KMS-11 (cell line): ENCODE measurements at regions not wholly inside any gene's neighbourhood (a gene's known extent, or its start where the extent isn't known, plus 50 kb on each side); places are given as distances from the start of the nearest gene placed in this dataset.

Experiments used
- H2AFZ ChIP-seq: fragments of 200-600 bp; sonication (generic); 2 replicates; pipeline ENCODE4 v1.6.1; 2016; ENCODE audit warnings: antibody characterized with exemption, mixed run types, low read depth
- H3K27ac ChIP-seq: fragments of 200-600 bp; sonication (generic); 2 replicates; pipeline ENCODE4 v1.6.1; 2016; ENCODE audit warnings: mild to moderate bottlenecking, mixed run types
- H3K27me3 ChIP-seq: fragments of 200-600 bp; sonication (generic); 2 replicates; pipeline ENCODE4 v1.6.1; 2017; ENCODE audit warnings: mild to moderate bottlenecking, low read depth, mixed run types, moderate library complexity; ENCODE audit not compliant: insufficient read depth
- H3K36me3 ChIP-seq: fragments of 200-600 bp; sonication (generic); 2 replicates; pipeline ENCODE4 v1.6.1; 2017; ENCODE audit warnings: mild to moderate bottlenecking, mixed run types; ENCODE audit not compliant: insufficient read depth
- H3K4me1 ChIP-seq: fragments of 200-600 bp; sonication (generic); 2 replicates; pipeline ENCODE4 v1.6.1; 2016; ENCODE audit warnings: mild to moderate bottlenecking, low read depth, mixed run types; ENCODE audit not compliant: poor library complexity, severe bottlenecking
- H3K4me2 ChIP-seq: fragments of 200-600 bp; sonication (generic); 2 replicates; pipeline ENCODE4 v1.7.0; 2016; ENCODE audit warnings: mild to moderate bottlenecking, mixed run types
- H3K4me3 ChIP-seq: fragments of 200-600 bp; sonication (generic); IDR thresholded peaks from 2 replicates; pipeline ENCODE4 v1.6.1; 2017; ENCODE audit warnings: low read depth, low read length, mixed read lengths; ENCODE audit not compliant: insufficient read depth
- H3K79me2 ChIP-seq: fragments of 200-600 bp; sonication (generic); 2 replicates; pipeline ENCODE4 v1.6.1; 2016; ENCODE audit warnings: low read depth, mixed run types; ENCODE audit not compliant: insufficient read depth
- H3K9ac ChIP-seq: fragments of 200-600 bp; sonication (generic); 2 replicates; pipeline ENCODE4 v1.6.1; 2016; ENCODE audit warnings: mild to moderate bottlenecking, mixed run types
- H4K20me1 ChIP-seq: fragments of 200-600 bp; sonication (generic); 2 replicates; pipeline ENCODE4 v1.6.1; 2016; ENCODE audit warnings: mild to moderate bottlenecking, mixed run types; ENCODE audit not compliant: insufficient read depth
- TF ChIP-seq, protein P1 (sequence below): fragments of 200-600 bp; sonication (generic); conservative IDR thresholded peaks from 2 replicates; pipeline ENCODE4 v1.6.1; 2017; ENCODE audit warnings: low read depth, mild to moderate bottlenecking, antibody characterized with exemption, low read length, moderate library complexity, mixed read lengths

GRCh38 chr5:107285772-107286171, 385.0 kb downstream of the EFNA5 start:
- Histone ChIP-seq H3K4me3 (no peak overlapping the region), H3K27ac (no peak overlapping the region), H2AFZ (no peak overlapping the region; the same call in 1 of the 2 replicates), H3K9ac (no peak overlapping the region), H3K27me3 (no peaks in the 10 kb centered on the region), H3K4me2 (no peak overlapping the region), H4K20me1 (no peaks in the 10 kb centered on the region), H3K4me1 (peaks cover 14% of the 10 kb centered on the region), H3K36me3 (no peaks in the 10 kb centered on the region), H3K79me2 (no peaks in the 10 kb centered on the region)
- TF ChIP-seq, protein P1, sequence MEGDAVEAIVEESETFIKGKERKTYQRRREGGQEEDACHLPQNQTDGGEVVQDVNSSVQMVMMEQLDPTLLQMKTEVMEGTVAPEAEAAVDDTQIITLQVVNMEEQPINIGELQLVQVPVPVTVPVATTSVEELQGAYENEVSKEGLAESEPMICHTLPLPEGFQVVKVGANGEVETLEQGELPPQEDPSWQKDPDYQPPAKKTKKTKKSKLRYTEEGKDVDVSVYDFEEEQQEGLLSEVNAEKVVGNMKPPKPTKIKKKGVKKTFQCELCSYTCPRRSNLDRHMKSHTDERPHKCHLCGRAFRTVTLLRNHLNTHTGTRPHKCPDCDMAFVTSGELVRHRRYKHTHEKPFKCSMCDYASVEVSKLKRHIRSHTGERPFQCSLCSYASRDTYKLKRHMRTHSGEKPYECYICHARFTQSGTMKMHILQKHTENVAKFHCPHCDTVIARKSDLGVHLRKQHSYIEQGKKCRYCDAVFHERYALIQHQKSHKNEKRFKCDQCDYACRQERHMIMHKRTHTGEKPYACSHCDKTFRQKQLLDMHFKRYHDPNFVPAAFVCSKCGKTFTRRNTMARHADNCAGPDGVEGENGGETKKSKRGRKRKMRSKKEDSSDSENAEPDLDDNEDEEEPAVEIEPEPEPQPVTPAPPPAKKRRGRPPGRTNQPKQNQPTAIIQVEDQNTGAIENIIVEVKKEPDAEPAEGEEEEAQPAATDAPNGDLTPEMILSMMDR: no peak

GRCh38 chr5:107284822-107285525, 385.8 kb downstream of the EFNA5 start:
- no peaks in the 10 kb centered on the region for H3K27me3 ChIP-seq

DNA sequence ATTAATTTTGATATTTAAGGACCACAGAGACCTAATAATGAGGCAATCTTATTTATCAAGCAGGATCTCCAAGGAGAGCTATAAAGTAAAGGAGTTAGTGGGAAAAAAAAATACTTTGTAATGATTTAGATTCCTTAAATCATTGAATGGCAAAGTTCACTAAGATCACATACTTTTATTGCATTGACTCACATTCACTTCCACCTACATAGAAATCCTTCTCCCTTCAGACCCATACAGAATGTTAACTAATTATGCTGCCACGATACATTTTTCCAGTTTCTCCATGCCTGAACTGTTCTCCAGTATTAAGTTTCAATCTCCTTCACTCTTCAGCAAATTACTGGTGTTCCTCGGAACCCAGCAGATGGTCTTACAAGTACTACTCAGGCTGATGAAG, 388.7 kb downstream of the EFNA5 start:
- no peak overlapping the region for H3K9ac ChIP-seq
- H3K79me2 ChIP-seq: no peaks in the 10 kb centered on the region
- peaks cover 14% of the 10 kb centered on the region for H3K4me1 ChIP-seq
- no peak overlapping the region for H2AFZ ChIP-seq
- H3K27me3 ChIP-seq: no peaks in the 10 kb centered on the region
- H3K4me3 ChIP-seq: no peak overlapping the region
- no peak overlapping the region for H3K4me2 ChIP-seq
- TF ChIP-seq, protein P1: no peak
- H4K20me1 ChIP-seq: no peaks in the 10 kb centered on the region
- no peaks in the 10 kb centered on the region for H3K36me3 ChIP-seq
- no peak overlapping the region for H3K27ac ChIP-seq

More at GRCh38 chr5:107284822-107285525, 385.8 kb downstream of the EFNA5 start:
- TF ChIP-seq, protein P1: no peak
- Histone ChIP-seq H3K4me3 (no peak overlapping the region), H3K27ac (no peak overlapping the region), H3K79me2 (no peaks in the 10 kb centered on the region), H4K20me1 (no peaks in the 10 kb centered on the region), H3K4me2 (no peak overlapping the region), H2AFZ (no peak overlapping the region), H3K36me3 (no peaks in the 10 kb centered on the region), H3K4me1 (peaks cover 14% of the 10 kb centered on the region), H3K9ac (no peak overlapping the region)

DNA sequence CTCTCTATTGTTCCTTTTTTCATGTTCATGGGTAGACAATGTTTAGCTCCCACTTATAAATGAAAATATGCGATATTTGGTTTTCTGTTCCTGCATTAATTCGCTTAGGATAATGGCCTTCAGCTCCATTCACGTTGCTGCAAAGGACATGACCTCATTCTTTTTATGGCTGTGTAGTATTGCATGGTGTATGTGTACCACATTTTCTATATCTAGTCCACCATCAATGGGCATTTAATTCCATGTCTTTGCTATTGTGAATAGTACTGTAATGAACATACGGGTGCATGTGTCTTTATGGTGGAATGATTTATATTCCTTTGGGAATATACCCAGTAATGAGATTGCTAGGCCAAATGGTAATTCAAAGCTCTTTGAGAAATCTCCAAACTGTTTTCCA, 392.0 kb downstream of the EFNA5 start:
- Histone ChIP-seq H3K4me1 (no peaks in the 10 kb centered on the region), H3K4me3 (no peak overlapping the region), H4K20me1 (no peaks in the 10 kb centered on the region), H3K27me3 (no peaks in the 10 kb centered on the region), H3K27ac (no peak overlapping the region), H3K4me2 (no peak overlapping the region), H3K79me2 (no peaks in the 10 kb centered on the region), H3K9ac (no peak overlapping the region), H3K36me3 (no peaks in the 10 kb centered on the region), H2AFZ (no peak overlapping the region)
- TF ChIP-seq, protein P1: no peak
